ENCODE measurements at regions not wholly inside any gene's neighbourhood (a gene's known extent, or its start where the extent isn't known, plus 50 kb on each side); places are given as distances from the start of the nearest gene placed in this dataset.

DNA sequence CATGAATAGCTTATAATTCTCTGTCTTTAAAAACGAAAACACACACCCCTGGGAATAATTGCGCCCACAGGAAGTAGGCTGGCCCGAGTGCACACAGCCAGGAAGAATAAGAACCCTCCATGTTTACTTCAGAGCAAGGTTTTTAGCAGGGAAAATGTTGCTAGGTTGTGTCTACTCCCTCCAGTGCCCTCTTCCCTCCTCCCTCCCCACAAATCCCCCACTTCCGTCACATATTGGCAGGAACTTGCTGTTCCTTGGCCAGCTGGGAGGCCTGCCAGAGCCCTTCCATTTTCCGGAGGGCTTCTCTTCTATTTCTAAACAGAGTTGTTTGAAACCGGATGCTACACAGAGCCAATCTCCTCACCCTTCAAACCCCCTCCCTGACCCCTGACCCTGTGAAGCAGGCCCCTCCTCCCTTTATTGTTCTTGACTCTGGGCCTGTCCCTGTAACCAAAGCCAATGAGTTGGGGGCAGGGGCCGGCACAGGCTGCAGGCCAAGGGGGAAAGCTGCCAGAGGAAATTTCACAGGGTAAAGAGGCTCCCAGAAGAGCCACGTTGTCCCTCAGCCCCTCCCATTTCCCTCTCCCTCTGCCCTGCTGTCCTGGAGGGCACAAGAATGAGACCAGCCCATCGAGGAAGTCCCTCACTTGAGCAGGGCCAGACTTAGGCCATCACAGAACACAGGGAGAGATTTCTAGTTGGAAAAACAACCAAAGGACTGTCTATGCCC lies 49.8 kb upstream of the LGALSL start:
- H3K4me3 ChIP-seq (replicated peaks; ENCODE audit: low read depth, low read length), result no peak overlapping the region
- TF ChIP-seq, protein P1, sequence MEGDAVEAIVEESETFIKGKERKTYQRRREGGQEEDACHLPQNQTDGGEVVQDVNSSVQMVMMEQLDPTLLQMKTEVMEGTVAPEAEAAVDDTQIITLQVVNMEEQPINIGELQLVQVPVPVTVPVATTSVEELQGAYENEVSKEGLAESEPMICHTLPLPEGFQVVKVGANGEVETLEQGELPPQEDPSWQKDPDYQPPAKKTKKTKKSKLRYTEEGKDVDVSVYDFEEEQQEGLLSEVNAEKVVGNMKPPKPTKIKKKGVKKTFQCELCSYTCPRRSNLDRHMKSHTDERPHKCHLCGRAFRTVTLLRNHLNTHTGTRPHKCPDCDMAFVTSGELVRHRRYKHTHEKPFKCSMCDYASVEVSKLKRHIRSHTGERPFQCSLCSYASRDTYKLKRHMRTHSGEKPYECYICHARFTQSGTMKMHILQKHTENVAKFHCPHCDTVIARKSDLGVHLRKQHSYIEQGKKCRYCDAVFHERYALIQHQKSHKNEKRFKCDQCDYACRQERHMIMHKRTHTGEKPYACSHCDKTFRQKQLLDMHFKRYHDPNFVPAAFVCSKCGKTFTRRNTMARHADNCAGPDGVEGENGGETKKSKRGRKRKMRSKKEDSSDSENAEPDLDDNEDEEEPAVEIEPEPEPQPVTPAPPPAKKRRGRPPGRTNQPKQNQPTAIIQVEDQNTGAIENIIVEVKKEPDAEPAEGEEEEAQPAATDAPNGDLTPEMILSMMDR (IDR thresholded peaks at IDR 0.05; ENCODE audit: low read depth, low read length, missing control alignments), result no peak
- DNase-seq (ENCODE audit: extremely low read depth, low read depth), result peak; percentile 80
